ENCODE measurements at regions not wholly inside any gene's neighbourhood (a gene's known extent, or its start where the extent isn't known, plus 50 kb on each side); places are given as distances from the start of the nearest gene placed in this dataset.
"Not testable (repeated sequence)": the region's sequence is repeated elsewhere in the genome, so short reads cannot be mapped to it uniquely, and the experiment has no call there.

DNA sequence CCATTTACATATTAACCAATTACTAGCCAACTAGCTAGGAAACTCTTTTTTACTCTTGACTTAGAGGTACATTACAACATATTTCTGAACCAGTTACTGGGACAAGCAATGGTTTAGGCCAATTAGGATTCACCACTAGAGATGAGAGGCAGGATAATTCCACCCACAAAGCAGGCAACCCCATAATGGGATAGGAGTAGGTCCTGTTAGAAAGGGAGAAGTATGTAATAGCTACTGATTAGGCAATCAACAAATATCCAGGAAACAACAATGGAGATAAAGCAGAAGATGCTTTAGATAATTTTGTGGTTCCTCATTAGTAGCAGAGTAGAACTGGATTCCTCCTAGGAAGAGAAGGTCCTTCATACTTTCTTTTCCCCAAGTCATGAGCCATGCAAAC, 173.8 kb upstream of the GLRA2 start:
- intact Hi-C loops (cut with DNase I) = no loop called here
- DNase-seq (ENCODE audit: low spot score) = no peak

GRCh38 chrX:14354521-14354920, 174.8 kb upstream of the GLRA2 start:
- DNase-seq (ENCODE audit: low spot score) = no peak
- intact Hi-C loops (cut with DNase I) = no loop called here

DNA sequence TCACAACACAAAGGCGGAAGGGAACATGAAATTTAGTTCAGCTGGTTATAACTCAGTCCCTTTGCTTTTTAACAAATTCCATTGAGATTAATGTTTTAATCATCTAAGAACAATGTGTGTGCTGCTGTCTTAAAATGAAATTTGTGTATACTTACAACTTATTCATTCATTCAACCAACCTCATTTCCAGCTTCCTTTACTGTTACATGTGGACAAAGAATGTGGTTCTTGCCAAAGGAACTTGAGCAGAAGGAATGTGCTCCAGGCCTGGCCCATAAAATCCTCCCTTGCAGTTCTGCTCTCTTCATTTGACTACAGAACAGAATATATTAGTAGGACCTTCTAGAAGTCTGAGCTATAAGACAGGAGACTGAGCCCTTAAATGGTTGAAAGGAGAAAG, 176.8 kb upstream of the GLRA2 start:
- intact Hi-C loops (cut with DNase I) = no loop called here
- no peak for DNase-seq (ENCODE audit: low spot score)

DNA sequence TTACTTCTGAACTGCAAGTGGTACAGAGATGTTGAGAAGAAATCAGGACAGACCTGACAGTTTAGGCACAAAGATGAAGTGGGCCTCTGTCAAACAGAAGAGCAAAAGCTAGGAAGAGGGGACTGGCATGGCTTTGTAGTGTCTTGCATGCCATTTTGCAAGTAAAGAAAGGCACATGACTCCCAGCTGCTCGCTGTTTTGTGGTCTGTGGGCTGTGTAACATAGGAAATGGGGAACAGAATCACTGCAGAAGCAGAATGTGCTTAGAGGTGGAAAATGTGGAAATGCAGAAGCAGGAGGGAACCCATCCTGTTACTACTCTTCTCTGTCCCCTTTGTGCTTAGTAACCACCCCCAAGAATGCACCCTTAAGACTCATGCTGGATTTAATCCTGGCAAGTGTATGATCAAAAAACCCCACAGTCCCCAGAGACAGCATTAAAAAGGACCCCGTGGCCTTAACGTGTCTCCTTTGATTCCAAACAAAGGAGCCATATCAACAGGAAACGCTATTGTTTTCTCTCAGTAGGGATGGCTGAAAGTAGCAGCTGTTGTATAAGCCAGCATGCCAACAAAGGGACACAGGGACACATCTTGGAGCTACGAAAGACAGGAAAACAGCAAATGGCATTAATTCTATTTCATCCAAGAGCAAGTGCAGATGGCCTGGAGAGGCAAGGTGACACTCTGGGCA, 177.6 kb upstream of the GLRA2 start:
- intact Hi-C loops (cut with DNase I) = no loop called here
- DNase-seq (ENCODE audit: low spot score) = no peak

GRCh38 chrX:14347523-14347922, 181.8 kb upstream of the GLRA2 start:
- intact Hi-C loops (cut with DNase I) = no loop called here
- DNase-seq (ENCODE audit: low spot score) = no peak

DNA sequence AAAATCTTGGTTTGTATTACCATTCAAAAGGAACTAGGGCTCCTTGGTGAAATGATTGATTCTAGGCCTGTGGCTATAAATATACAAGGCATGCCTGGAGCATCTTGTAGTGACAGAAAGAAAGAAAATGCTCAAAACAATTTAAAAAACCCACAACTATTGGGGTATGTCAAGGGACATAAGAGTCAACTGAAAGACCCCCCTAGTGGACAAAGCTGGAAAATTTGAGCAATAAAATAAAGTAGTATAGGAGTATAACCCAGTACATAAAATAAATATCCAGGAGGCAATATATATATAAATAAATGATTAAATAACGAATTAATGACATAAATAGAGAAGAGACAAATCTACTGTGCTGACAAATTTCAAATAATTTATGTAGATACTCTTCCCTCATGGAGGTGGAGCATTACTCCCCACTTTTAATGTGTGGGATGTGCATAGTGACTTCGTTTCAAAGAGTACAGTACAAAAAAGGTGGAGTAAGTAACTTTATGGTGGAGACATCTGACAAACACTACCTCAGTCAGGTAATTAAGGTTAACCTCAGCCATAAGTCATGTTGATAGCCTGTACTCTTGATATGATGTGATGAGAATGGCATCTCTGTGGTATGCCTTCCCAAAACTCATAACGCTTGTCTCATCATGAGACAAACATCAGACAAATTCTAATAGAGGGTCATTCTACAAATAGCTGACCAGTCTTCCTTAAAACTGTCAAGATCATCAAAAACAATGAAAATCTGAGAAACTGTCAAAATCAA, 185.0 kb upstream of the GLRA2 start:
- no peak for DNase-seq (ENCODE audit: low spot score)
- intact Hi-C loops (cut with DNase I) = no loop called here

GRCh38 chrX:14309431-14309830, 219.9 kb upstream of the GLRA2 start:
- no peak for DNase-seq (ENCODE audit: low spot score)
- intact Hi-C loops (cut with DNase I) = no loop called here

DNA sequence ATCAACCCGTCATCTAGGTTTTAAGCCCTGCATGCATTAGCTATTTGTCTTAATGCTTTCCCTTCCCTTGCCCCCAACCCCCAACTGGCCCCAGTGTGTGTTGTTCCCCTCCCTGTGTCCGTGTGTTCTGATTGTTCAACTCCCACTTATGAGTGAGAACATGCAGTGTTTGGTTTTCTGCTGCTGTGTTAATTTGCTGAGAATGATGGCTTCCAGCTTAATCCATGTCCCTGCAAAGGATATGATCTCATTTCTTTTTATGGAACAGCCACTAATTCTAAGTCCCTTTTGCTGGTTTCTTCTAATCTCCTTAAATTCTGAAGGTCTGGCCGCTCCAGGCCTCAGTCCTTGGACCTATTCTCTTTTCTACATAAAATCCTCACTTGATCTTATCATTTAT, 220.4 kb upstream of the GLRA2 start:
- intact Hi-C loops (cut with DNase I) = not testable (repeated sequence)

DNA sequence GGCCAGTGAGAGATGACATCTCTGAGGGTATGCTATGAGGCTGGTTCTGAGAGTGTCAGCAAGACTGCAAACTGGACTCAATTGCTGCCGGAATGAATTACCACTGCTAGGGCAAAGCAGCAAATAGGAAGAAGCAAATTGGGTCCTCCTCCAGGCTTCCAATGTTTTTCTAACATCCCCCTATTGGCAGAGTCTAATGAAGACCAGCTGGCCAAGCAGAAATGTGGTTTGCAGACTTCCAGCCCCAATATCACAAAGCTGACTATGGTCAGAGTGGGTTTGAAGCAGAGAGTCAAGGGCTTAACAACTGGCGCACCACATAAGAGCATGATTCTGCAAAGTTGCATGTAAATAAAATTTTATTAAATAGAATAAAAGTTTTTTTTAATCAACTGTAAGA, 225.4 kb upstream of the GLRA2 start:
- DNase-seq (ENCODE audit: low spot score) = no peak
- intact Hi-C loops (cut with DNase I) = no loop called here

More for the DNA sequence above, 220.4 kb upstream of the GLRA2 start:
- DNase-seq (ENCODE audit: low spot score) = not testable (repeated sequence)

GRCh38 chrX:14302561-14302960, 226.8 kb upstream of the GLRA2 start:
- DNase-seq (ENCODE audit: low spot score); intact Hi-C loops (cut with DNase I): not testable (repeated sequence)

DNA sequence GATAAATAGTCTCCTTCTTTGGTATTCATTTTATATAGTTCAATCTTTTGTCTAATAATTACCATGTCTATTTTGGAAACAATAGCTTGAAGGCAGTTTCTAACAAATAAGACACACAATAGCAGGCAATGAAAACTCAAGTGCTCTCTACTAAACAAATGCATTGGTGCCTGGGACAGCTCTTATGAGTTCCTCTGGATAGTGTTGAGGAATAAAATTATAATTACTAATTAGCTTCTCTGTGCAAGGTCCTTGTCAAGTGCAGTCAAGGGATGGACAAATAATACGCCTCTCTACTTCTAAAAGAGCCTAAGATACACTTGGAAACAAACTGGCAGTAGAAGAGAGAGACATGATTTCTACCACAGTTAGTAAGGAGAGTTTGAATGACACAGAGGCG, 229.0 kb upstream of the GLRA2 start:
- intact Hi-C loops (cut with DNase I) = no loop called here
- DNase-seq (ENCODE audit: low spot score) = no peak

DNA sequence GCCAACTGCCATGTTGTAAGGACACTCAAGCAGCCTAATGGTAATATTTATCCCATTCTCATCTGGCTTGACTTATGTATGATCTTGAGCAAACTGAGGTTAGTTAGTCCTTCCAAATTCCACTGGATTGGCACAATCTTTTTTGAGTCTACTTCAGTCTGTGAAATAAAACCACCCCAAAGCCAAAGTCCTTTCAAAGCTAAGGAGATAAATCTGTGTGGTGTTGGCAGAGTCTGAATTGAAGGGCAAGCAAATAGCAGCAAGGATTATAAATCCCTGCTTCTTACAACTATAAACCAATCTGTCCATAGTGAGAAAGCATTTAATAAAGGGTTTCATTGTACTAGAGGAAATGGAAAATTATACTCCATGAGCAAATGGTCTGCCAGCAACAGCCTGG, 233.9 kb upstream of the GLRA2 start:
- intact Hi-C loops (cut with DNase I) = no loop called here
- no peak for DNase-seq (ENCODE audit: low spot score)

DNA sequence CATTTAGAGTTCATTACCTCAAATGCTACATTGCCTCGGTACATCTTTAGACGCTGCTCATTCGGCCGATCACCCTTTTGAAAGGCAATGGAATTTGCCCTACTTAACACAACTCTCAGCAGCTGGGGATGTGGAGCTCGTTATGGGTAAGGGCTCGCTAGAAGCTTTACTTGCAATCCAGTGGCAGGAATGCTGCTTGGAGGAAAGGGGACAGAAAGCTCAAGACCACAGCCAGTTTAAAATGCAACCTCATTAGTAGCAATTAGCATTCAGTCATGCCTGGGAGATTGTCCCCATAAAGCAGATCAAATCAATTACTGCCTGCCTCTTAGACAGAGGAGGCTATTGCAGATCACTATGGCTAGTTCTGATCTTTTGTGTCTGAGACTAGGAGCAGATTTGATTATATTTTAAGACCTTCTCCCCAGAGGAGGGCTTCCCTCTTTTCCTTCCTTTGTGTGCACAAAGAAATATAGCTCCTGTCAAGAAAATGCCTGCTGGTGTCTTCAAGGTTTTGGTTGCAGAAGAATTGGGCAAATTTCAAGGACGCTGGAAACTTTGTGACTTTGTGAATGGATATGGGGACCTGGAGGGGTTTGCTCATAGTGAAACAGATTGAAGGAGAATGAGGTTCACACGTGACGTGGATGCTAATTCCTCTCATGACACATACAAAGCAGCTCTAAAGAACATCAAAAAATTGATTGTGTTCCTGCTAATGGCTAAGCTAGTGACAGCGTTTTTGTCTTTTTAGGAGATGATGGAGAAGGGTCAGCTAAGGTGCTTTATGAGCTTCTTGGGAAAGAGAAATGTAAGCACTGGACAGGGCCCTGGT, 237.5 kb upstream of the GLRA2 start:
- no peak for DNase-seq (ENCODE audit: low spot score)
- intact Hi-C loops (cut with DNase I) = no loop called here

- intact Hi-C loops (cut with DNase I) = no loop called here
These were observed 239.0 kb upstream of the GLRA2 start for GRCh38 chrX:14290335-14290734.

GRCh38 chrX:14274691-14275090, 245.0 kb upstream of the GEMIN8 start:
- no peak for DNase-seq (ENCODE audit: low spot score)
- intact Hi-C loops (cut with DNase I) = no loop called here

More at GRCh38 chrX:14290335-14290734, 239.0 kb upstream of the GLRA2 start:
- DNase-seq (ENCODE audit: low spot score) = no peak

- intact Hi-C loops (cut with DNase I) = no loop called here
- no peak for DNase-seq (ENCODE audit: low spot score)
These were observed 237.5 kb upstream of the GEMIN8 start for GRCh38 chrX:14267216-14267615.

DNA sequence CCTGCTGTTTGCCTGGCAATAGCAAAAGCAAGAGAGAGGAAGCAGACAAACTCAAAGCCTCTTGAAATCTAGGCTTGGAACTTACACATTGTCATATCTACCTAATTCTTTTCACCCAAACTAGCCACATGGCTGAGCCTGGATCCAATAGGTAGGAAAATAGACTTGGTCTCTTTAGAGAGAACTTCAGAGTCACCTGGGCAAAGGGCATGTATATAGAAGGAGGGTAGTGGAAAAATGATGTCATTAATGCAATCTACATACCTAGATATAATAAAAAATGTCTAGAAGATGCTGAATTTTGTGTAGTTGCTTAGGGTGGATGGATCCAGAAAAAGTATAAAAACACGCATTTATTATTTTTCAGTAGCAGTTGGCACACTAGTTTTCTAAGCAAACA, 237.0 kb upstream of the GEMIN8 start:
- DNase-seq (ENCODE audit: low spot score) = no peak
- intact Hi-C loops (cut with DNase I) = no loop called here

GRCh38 chrX:14243823-14244222, 214.1 kb upstream of the GEMIN8 start:
- intact Hi-C loops (cut with DNase I) = no loop called here
- no peak for DNase-seq (ENCODE audit: low spot score)

GRCh38 chrX:14235004-14235403, 205.3 kb upstream of the GEMIN8 start:
- intact Hi-C loops (cut with DNase I) = no loop called here
- DNase-seq (ENCODE audit: low spot score) = no peak

- DNase-seq (ENCODE audit: low spot score) = no peak
- intact Hi-C loops (cut with DNase I) = no loop called here
These were observed 203.0 kb upstream of the GEMIN8 start for GRCh38 chrX:14232688-14233087.
